Body of pancreas (tissue), 4 donors: ENCODE measurements at regions not wholly inside any gene's neighbourhood (a gene's known extent, or its start where the extent isn't known, plus 50 kb on each side); places are given as distances from the start of the nearest gene placed in this dataset.

ENCODE experiments used
- POLR2A ChIP-seq, 3 donors: fragments of 450-650 bp; IDR thresholded peaks; one replicate each; pipeline ENCODE4 v1.6.1; 2016; ENCODE audit warnings: antibody characterized with exemption in 3 of 3, mild to moderate bottlenecking in 2 of 3
- TF ChIP-seq, protein P1 (sequence below), 7 experiments: fragments of 450-650 bp in 4 of 7; fragments of 200-600 bp in 3 of 7; sonication (generic) in 3 of 7; IDR thresholded peaks; one replicate each; pipeline ENCODE4 v1.5.1; 2016 to 2019; ENCODE audit warnings: antibody characterized with exemption in 7 of 7

- TF ChIP-seq, protein P1, sequence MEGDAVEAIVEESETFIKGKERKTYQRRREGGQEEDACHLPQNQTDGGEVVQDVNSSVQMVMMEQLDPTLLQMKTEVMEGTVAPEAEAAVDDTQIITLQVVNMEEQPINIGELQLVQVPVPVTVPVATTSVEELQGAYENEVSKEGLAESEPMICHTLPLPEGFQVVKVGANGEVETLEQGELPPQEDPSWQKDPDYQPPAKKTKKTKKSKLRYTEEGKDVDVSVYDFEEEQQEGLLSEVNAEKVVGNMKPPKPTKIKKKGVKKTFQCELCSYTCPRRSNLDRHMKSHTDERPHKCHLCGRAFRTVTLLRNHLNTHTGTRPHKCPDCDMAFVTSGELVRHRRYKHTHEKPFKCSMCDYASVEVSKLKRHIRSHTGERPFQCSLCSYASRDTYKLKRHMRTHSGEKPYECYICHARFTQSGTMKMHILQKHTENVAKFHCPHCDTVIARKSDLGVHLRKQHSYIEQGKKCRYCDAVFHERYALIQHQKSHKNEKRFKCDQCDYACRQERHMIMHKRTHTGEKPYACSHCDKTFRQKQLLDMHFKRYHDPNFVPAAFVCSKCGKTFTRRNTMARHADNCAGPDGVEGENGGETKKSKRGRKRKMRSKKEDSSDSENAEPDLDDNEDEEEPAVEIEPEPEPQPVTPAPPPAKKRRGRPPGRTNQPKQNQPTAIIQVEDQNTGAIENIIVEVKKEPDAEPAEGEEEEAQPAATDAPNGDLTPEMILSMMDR (IDR thresholded peaks at IDR 0.05), result no peak
- TF ChIP-seq POLR2A (IDR thresholded peaks at IDR 0.05), result no peak
Observed at GRCh38 chr9:108410161-108410560, 445.6 kb downstream of the ACTL7B start.
